ENCODE measurements at regions not wholly inside any gene's neighbourhood (a gene's known extent, or its start where the extent isn't known, plus 50 kb on each side); places are given as distances from the start of the nearest gene placed in this dataset.

GRCh38 chr1:187228790-187229189 lies 400.0 kb downstream of the PLA2G4A start:
- TF ChIP-seq EZH2 (IDR thresholded peaks at IDR 0.05; ENCODE audit: insufficient read depth, poor library complexity, severe bottlenecking) (no peak), EZH2phosphoT487 (IDR thresholded peaks at IDR 0.05; ENCODE audit: insufficient read depth, low read depth) (no peak)
